ENCODE measurements at regions not wholly inside any gene's neighbourhood (a gene's known extent, or its start where the extent isn't known, plus 50 kb on each side); places are given as distances from the start of the nearest gene placed in this dataset.

DNA sequence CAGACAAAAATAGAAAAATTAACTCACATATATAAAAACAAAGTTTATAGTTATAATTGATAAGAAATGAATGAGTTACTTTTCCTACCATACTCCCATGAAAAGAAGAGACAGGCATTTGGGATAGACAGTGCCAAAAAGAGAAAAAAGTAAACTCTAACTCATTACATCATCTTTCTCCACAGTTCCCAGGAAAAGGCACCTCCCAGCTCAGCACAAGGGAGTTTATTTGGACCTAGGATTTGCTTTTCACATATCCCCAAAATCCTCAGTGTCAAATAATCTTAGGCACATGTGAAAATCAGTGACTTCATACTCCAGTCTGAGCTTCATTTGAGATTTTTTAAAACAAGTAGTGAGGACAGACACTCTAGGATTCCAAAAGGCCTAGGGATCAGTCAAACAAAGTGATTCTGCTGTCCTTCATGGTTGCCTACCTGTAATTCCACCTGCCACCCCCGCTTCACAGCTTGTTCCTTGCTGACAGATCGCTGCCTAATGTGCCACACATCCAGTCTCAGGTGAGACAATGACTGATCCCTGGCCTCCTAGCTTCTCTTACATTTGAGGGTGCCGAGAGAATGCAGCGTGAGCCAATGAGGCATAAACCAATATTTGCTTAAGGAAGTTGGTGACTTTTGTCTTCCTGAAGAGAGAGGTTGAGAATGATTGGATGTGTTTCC is 573.7 kb downstream of the TBL1XR1 start:
- TF ChIP-seq, protein P1, sequence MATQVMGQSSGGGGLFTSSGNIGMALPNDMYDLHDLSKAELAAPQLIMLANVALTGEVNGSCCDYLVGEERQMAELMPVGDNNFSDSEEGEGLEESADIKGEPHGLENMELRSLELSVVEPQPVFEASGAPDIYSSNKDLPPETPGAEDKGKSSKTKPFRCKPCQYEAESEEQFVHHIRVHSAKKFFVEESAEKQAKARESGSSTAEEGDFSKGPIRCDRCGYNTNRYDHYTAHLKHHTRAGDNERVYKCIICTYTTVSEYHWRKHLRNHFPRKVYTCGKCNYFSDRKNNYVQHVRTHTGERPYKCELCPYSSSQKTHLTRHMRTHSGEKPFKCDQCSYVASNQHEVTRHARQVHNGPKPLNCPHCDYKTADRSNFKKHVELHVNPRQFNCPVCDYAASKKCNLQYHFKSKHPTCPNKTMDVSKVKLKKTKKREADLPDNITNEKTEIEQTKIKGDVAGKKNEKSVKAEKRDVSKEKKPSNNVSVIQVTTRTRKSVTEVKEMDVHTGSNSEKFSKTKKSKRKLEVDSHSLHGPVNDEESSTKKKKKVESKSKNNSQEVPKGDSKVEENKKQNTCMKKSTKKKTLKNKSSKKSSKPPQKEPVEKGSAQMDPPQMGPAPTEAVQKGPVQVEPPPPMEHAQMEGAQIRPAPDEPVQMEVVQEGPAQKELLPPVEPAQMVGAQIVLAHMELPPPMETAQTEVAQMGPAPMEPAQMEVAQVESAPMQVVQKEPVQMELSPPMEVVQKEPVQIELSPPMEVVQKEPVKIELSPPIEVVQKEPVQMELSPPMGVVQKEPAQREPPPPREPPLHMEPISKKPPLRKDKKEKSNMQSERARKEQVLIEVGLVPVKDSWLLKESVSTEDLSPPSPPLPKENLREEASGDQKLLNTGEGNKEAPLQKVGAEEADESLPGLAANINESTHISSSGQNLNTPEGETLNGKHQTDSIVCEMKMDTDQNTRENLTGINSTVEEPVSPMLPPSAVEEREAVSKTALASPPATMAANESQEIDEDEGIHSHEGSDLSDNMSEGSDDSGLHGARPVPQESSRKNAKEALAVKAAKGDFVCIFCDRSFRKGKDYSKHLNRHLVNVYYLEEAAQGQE (IDR thresholded peaks at IDR 0.05; ENCODE audit: insufficient replicate concordance, low read depth) = no peak
- TF ChIP-seq SPI1 (IDR thresholded peaks at IDR 0.05; ENCODE audit: borderline replicate concordance, low read depth) = no peak
- TF ChIP-seq, protein P2, sequence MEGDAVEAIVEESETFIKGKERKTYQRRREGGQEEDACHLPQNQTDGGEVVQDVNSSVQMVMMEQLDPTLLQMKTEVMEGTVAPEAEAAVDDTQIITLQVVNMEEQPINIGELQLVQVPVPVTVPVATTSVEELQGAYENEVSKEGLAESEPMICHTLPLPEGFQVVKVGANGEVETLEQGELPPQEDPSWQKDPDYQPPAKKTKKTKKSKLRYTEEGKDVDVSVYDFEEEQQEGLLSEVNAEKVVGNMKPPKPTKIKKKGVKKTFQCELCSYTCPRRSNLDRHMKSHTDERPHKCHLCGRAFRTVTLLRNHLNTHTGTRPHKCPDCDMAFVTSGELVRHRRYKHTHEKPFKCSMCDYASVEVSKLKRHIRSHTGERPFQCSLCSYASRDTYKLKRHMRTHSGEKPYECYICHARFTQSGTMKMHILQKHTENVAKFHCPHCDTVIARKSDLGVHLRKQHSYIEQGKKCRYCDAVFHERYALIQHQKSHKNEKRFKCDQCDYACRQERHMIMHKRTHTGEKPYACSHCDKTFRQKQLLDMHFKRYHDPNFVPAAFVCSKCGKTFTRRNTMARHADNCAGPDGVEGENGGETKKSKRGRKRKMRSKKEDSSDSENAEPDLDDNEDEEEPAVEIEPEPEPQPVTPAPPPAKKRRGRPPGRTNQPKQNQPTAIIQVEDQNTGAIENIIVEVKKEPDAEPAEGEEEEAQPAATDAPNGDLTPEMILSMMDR (IDR thresholded peaks at IDR 0.05; ENCODE audit: insufficient read depth, low read length) = no peak
- TF ChIP-seq GABPA (IDR thresholded peaks at IDR 0.05; ENCODE audit: low read depth) = no peak
- TF ChIP-seq POLR2AphosphoS5 (IDR thresholded peaks at IDR 0.05; ENCODE audit: low read depth) = no peak
- Histone ChIP-seq H3K4me3 (replicated peaks; ENCODE audit: insufficient read depth, low read length) (no peak overlapping the region), H3K27ac (replicated peaks) (no peak overlapping the region), H3K27me3 (ENCODE audit: insufficient read depth, poor library complexity, severe bottlenecking) (no peaks in the 10 kb centered on the region)
- DNase-seq (ENCODE audit: low read depth in 1 of 2, low spot score in 1 of 2) = no peak

DNA sequence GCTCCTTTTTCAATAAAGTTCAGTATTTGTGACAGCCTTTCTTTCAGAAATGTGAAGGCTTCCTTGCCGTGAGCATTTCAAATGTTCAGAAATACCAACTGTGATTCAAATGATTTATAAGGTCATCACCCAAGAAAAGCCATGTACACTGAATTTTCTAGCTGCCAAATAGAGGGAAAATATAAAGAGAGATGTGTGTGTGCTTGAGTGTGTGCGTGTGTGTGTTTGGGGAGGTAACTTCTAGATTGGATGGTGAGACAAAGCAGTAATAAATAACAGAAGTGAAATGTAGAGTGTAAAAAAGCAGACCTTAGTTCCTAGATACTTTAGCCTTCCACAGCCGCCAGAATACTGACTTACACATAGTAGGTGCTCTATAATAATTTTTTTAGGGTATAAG is 577.4 kb downstream of the TBL1XR1 start:
- Histone ChIP-seq H3K4me3 (replicated peaks; ENCODE audit: insufficient read depth, low read length) (no peak overlapping the region), H3K27ac (replicated peaks) (no peak overlapping the region), H3K27me3 (ENCODE audit: insufficient read depth, poor library complexity, severe bottlenecking) (no peaks in the 10 kb centered on the region)
- no peak for TF ChIP-seq POLR2AphosphoS5 (IDR thresholded peaks at IDR 0.05; ENCODE audit: low read depth)
- TF ChIP-seq, protein P2 (IDR thresholded peaks at IDR 0.05; ENCODE audit: insufficient read depth, low read length) = no peak
- no peak for TF ChIP-seq SPI1 (IDR thresholded peaks at IDR 0.05; ENCODE audit: borderline replicate concordance, low read depth)
- no peak for TF ChIP-seq GABPA (IDR thresholded peaks at IDR 0.05; ENCODE audit: low read depth)
- TF ChIP-seq, protein P1 (IDR thresholded peaks at IDR 0.05; ENCODE audit: insufficient replicate concordance, low read depth) = no peak
- no peak for DNase-seq (ENCODE audit: low read depth in 1 of 2, low spot score in 1 of 2)

DNA sequence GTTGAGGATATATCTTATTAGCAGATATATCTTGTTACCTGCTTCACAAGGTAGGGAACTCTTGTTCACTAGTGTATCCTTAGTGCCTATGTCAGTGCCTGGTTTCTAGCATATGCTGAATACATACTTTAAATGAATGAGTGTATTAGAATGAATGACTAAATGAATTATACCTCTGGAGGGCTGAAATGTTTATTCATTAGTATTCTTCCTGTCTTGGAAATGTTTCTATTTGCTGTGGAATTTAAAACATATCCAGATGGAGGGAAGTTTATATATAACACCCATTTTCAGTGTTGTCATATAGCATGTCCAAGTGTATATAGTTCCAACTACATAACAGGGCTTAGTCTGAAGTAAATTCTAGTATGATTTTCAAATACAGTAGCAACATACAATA is 581.5 kb downstream of the TBL1XR1 start:
- TF ChIP-seq, protein P1 (IDR thresholded peaks at IDR 0.05; ENCODE audit: insufficient replicate concordance, low read depth) = no peak
- TF ChIP-seq GABPA (IDR thresholded peaks at IDR 0.05; ENCODE audit: low read depth) (no peak), POLR2AphosphoS5 (IDR thresholded peaks at IDR 0.05; ENCODE audit: low read depth) (no peak), SPI1 (IDR thresholded peaks at IDR 0.05; ENCODE audit: borderline replicate concordance, low read depth) (no peak)
- TF ChIP-seq, protein P2 (IDR thresholded peaks at IDR 0.05; ENCODE audit: insufficient read depth, low read length) = no peak
- H3K27me3 ChIP-seq (ENCODE audit: insufficient read depth, poor library complexity, severe bottlenecking) = no peaks in the 10 kb centered on the region
- no peak overlapping the region for H3K27ac ChIP-seq (replicated peaks)
- no peak for DNase-seq (ENCODE audit: low read depth in 1 of 2, low spot score in 1 of 2)
- H3K4me3 ChIP-seq (replicated peaks; ENCODE audit: insufficient read depth, low read length) = no peak overlapping the region
